PC-3 (cell line): ENCODE measurements at regions not wholly inside any gene's neighbourhood (a gene's known extent, or its start where the extent isn't known, plus 50 kb on each side); places are given as distances from the start of the nearest gene placed in this dataset.

Experiments
- EZH2 ChIP-seq: fragments of 300-600 bp; sonication (generic); IDR thresholded peaks from one replicate; pipeline ENCODE4 v1.6.1; 2017; ENCODE audit warnings: antibody characterized with exemption, mild to moderate bottlenecking, low read length; ENCODE audit not compliant: unreplicated experiment
- TF ChIP-seq, protein P1 (sequence below): fragments of 300-600 bp; sonication (generic); conservative IDR thresholded peaks from 2 replicates; pipeline ENCODE4 v1.5.1; 2017; ENCODE audit warnings: antibody characterized with exemption, low read depth, mild to moderate bottlenecking, low read length

DNA sequence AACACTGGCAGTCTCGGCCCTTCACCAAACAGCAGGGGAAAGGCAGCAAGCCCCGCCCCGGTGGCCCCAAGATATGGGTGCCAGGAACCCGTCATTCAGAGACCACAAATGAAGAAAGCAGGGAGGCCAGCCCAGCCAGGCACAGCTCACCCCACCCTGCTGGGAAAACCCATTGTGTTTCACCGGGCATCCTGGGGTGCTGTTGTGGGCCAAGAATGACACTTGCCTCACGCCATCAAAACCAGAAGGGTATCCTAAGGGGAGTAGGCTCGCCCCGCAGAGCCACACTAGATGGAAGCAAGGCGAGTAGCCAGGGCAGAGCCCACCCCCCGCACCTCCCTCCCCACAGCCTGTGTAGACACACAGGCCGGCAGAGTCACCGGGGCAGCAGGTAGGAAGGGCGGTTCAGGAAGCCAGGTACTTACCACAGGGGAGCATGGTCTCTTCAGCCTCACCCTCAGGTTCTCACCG lies 72.5 kb upstream of the KCNMA1 start:
- TF ChIP-seq EZH2: no peak
- TF ChIP-seq, protein P1, sequence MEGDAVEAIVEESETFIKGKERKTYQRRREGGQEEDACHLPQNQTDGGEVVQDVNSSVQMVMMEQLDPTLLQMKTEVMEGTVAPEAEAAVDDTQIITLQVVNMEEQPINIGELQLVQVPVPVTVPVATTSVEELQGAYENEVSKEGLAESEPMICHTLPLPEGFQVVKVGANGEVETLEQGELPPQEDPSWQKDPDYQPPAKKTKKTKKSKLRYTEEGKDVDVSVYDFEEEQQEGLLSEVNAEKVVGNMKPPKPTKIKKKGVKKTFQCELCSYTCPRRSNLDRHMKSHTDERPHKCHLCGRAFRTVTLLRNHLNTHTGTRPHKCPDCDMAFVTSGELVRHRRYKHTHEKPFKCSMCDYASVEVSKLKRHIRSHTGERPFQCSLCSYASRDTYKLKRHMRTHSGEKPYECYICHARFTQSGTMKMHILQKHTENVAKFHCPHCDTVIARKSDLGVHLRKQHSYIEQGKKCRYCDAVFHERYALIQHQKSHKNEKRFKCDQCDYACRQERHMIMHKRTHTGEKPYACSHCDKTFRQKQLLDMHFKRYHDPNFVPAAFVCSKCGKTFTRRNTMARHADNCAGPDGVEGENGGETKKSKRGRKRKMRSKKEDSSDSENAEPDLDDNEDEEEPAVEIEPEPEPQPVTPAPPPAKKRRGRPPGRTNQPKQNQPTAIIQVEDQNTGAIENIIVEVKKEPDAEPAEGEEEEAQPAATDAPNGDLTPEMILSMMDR: no peak
